DMS53 treated with DMSO at 0.1 percent for 48 hours (cell line): ENCODE measurements at regions not wholly inside any gene's neighbourhood (a gene's known extent, or its start where the extent isn't known, plus 50 kb on each side); places are given as distances from the start of the nearest gene placed in this dataset.
"Not testable (repeated sequence)": the region's sequence is repeated elsewhere in the genome, so short reads cannot be mapped to it uniquely, and the experiment has no call there.

Experiments
- DNase-seq: peaks from one replicate; lab custom pipeline; 2025; ENCODE audit not compliant: unreplicated experiment; lab: John Stamatoyannopoulos, UW

- no peak for DNase-seq
Observed at GRCh38 chr7:33776788-33777187, 128.6 kb upstream of the BMPER start.

GRCh38 chr7:33778195-33778594 lies 127.1 kb upstream of the BMPER start:
- no peak for DNase-seq

GRCh38 chr7:33779216-33779615 lies 126.1 kb upstream of the BMPER start:
- DNase-seq = no peak

- no peak for DNase-seq
Observed at GRCh38 chr7:33781167-33781566, 124.2 kb upstream of the BMPER start.

GRCh38 chr7:33781796-33782195 lies 123.5 kb upstream of the BMPER start:
- DNase-seq = no peak

- no peak for DNase-seq
Observed at GRCh38 chr7:33784000-33784399, 121.3 kb upstream of the BMPER start.

- DNase-seq = no peak
Observed at GRCh38 chr7:33788531-33788930, 116.8 kb upstream of the BMPER start.

- no peak for DNase-seq
Observed at GRCh38 chr7:33789871-33790630, 115.3 kb upstream of the BMPER start.

- DNase-seq = no peak
Observed at GRCh38 chr7:33790746-33791145, 114.6 kb upstream of the BMPER start.

GRCh38 chr7:33792041-33792440 lies 113.3 kb upstream of the BMPER start:
- DNase-seq = no peak

GRCh38 chr7:33792547-33793105 lies 112.7 kb upstream of the BMPER start:
- no peak for DNase-seq

- no peak for DNase-seq
Observed at GRCh38 chr7:33793616-33794015, 111.7 kb upstream of the BMPER start.

- no peak for DNase-seq
Observed at GRCh38 chr7:33794419-33794818, 110.9 kb upstream of the BMPER start.

GRCh38 chr7:33794959-33795358 lies 110.4 kb upstream of the BMPER start:
- no peak for DNase-seq

GRCh38 chr7:33796538-33796937 lies 108.8 kb upstream of the BMPER start:
- no peak for DNase-seq

GRCh38 chr7:33797512-33797911 lies 107.8 kb upstream of the BMPER start:
- not testable (repeated sequence) for DNase-seq

- DNase-seq = no peak
Observed at GRCh38 chr7:33798686-33799325, 106.5 kb upstream of the BMPER start.

GRCh38 chr7:33799766-33800165 lies 105.6 kb upstream of the BMPER start:
- DNase-seq = no peak

GRCh38 chr7:33802600-33802999 lies 102.7 kb upstream of the BMPER start:
- no peak for DNase-seq

GRCh38 chr7:33804140-33804660 lies 101.1 kb upstream of the BMPER start:
- no peak for DNase-seq

- no peak for DNase-seq
Observed at GRCh38 chr7:33805630-33806233, 99.6 kb upstream of the BMPER start.
